ENCODE measurements at regions not wholly inside any gene's neighbourhood (a gene's known extent, or its start where the extent isn't known, plus 50 kb on each side); places are given as distances from the start of the nearest gene placed in this dataset.

DNA sequence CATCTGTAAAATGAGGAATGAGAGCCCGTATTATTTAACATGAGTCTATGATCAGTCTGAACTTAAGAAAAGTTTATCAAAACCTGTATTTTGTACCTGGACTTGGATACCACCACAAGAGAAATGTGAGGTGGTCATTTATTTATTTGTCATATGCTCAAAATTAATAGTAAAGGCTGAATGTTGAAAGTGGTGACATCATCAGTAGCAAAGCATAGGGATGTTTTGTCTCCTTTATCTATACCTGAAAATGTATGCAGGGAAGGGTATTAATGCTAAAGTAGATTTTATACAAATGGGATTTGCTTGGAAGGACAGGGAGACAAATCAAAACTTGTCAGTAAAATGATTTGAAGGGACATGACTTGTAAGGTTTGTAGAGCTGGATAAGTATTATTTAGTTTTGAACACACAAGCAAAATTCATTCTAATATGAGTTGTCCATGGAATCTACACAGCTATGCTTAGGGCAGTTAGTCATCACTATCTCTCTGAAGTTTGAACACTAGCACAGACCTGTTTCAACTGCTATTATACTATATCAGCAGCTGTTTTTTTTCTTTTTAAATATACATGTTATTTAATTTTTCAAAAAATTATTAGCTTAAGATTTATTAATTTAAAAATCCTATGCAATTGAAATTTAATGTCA lies 52.4 kb upstream of the GUCY1A1 start (continued):
- TF ChIP-seq PRDM10 (tag by site-specific recombination; IDR thresholded peaks at IDR 0.05) (no peak), SP3 (tag by site-specific recombination; IDR thresholded peaks at IDR 0.05) (no peak), ZNF311 (tag by site-specific recombination; IDR thresholded peaks at IDR 0.05; ENCODE audit: borderline replicate concordance) (no peak), ZFP3 (tag by site-specific recombination; IDR thresholded peaks at IDR 0.05; ENCODE audit: low read depth) (no peak), YY2 (tag by site-specific recombination; IDR thresholded peaks at IDR 0.05) (no peak), ZNF2 (tag by site-specific recombination; IDR thresholded peaks at IDR 0.05) (no peak), ZSCAN23 (tag by site-specific recombination; IDR thresholded peaks at IDR 0.05) (no peak), YY1 (tag by site-specific recombination; IDR thresholded peaks at IDR 0.05) (no peak), ZNF10 (tag by site-specific recombination; IDR thresholded peaks at IDR 0.05) (no peak), HOXC10 (CRISPR knock-in tag; IDR thresholded peaks at IDR 0.05) (no peak)
- TF ChIP-seq, protein P1, sequence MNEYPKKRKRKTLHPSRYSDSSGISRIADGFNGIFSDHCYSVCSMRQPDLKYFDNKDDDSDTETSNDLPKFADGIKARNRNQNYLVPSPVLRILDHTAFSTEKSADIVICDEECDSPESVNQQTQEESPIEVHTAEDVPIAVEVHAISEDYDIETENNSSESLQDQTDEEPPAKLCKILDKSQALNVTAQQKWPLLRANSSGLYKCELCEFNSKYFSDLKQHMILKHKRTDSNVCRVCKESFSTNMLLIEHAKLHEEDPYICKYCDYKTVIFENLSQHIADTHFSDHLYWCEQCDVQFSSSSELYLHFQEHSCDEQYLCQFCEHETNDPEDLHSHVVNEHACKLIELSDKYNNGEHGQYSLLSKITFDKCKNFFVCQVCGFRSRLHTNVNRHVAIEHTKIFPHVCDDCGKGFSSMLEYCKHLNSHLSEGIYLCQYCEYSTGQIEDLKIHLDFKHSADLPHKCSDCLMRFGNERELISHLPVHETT (tag by site-specific recombination; IDR thresholded peaks at IDR 0.05), result no peak

DNA sequence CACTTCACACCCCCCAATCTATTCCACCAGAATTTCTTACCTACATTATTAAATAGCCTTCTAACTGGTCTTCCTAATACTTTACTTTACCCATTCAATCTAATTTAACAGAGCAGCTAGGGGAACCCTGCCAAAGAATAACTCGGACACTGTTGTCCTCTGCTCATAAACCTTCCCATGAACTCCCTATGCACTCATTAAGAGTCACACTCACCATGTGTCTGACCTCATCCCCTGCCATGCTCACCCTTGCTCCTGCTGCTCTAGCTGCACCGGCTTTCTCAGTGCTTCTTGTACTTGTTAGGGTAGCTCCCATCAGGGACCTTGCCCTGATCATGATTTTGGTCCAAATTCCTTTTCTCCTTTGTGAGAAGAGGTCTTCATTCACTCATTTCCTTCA lies 54.6 kb upstream of the GUCY1A1 start:
- no peak overlapping the region for H3K4me3 ChIP-seq (ENCODE audit: low read depth, low read length)
- H3K27ac ChIP-seq (ENCODE audit: extremely low read depth, low read depth, low read length), result no peak overlapping the region
- H3K36me3 ChIP-seq (ENCODE audit: control insufficient read depth in 2 of 2, insufficient read depth in 1 of 2, low read length in 2 of 2), result no peaks in the 10 kb centered on the region
- ChIA-PET POLR2A (no interaction called here), CTCF (no interaction called here)
- TF ChIP-seq, protein P2, sequence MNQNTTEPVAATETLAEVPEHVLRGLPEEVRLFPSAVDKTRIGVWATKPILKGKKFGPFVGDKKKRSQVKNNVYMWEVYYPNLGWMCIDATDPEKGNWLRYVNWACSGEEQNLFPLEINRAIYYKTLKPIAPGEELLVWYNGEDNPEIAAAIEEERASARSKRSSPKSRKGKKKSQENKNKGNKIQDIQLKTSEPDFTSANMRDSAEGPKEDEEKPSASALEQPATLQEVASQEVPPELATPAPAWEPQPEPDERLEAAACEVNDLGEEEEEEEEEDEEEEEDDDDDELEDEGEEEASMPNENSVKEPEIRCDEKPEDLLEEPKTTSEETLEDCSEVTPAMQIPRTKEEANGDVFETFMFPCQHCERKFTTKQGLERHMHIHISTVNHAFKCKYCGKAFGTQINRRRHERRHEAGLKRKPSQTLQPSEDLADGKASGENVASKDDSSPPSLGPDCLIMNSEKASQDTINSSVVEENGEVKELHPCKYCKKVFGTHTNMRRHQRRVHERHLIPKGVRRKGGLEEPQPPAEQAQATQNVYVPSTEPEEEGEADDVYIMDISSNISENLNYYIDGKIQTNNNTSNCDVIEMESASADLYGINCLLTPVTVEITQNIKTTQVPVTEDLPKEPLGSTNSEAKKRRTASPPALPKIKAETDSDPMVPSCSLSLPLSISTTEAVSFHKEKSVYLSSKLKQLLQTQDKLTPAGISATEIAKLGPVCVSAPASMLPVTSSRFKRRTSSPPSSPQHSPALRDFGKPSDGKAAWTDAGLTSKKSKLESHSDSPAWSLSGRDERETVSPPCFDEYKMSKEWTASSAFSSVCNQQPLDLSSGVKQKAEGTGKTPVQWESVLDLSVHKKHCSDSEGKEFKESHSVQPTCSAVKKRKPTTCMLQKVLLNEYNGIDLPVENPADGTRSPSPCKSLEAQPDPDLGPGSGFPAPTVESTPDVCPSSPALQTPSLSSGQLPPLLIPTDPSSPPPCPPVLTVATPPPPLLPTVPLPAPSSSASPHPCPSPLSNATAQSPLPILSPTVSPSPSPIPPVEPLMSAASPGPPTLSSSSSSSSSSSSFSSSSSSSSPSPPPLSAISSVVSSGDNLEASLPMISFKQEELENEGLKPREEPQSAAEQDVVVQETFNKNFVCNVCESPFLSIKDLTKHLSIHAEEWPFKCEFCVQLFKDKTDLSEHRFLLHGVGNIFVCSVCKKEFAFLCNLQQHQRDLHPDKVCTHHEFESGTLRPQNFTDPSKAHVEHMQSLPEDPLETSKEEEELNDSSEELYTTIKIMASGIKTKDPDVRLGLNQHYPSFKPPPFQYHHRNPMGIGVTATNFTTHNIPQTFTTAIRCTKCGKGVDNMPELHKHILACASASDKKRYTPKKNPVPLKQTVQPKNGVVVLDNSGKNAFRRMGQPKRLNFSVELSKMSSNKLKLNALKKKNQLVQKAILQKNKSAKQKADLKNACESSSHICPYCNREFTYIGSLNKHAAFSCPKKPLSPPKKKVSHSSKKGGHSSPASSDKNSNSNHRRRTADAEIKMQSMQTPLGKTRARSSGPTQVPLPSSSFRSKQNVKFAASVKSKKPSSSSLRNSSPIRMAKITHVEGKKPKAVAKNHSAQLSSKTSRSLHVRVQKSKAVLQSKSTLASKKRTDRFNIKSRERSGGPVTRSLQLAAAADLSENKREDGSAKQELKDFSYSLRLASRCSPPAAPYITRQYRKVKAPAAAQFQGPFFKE (tag by site-specific recombination; IDR thresholded peaks at IDR 0.05; ENCODE audit: borderline replicate concordance), result no peak
- no peak for TF ChIP-seq ZNF670 (tag by site-specific recombination; IDR thresholded peaks at IDR 0.05; ENCODE audit: low read depth)
- no peak for TF ChIP-seq ZXDB (tag by site-specific recombination; IDR thresholded peaks at IDR 0.05)
- TF ChIP-seq ZNF121 (tag by site-specific recombination; IDR thresholded peaks at IDR 0.05), result no peak
- no peak for TF ChIP-seq ZNF660 (tag by site-specific recombination; IDR thresholded peaks at IDR 0.05)
- peak; percentile 42; the same call in 1 of the 2 replicates for TF ChIP-seq ZIC2 (tag by site-specific recombination; IDR thresholded peaks at IDR 0.05)
- no peak for TF ChIP-seq PRDM6 (tag by site-specific recombination; IDR thresholded peaks at IDR 0.05)
- H3K9me3 ChIP-seq (ENCODE audit: control insufficient read depth, insufficient read depth, low read depth, low read length), result no peaks in the 10 kb centered on the region
- H3K4me1 ChIP-seq (ENCODE audit: control insufficient read depth, insufficient read depth, low read length), result no peaks in the 10 kb centered on the region

All from HEK293 (cell line).